IMR-90 (cell line): ENCODE measurements at regions not wholly inside any gene's neighbourhood (a gene's known extent, or its start where the extent isn't known, plus 50 kb on each side); places are given as distances from the start of the nearest gene placed in this dataset.

Source experiments
- ATAC-seq: fragments of 200-7000 bp; cut with Tn5 transposase; 2 replicates; pipeline ENCODE4 v1.9.1; 2020; ENCODE audit warnings: low read depth, mild to moderate bottlenecking, moderate library complexity
- BruUV-seq: library from RNA; stranded (reverse); fragments of 400-500 nt; replicated peaks from 2 replicates; lab custom pipeline; 2021; lab: Mats Ljungman, UMichigan
- CTCF ChIA-PET: fragments of 300-600 bp; formaldehyde crosslinking; extraction: SDS; loops from one replicate; lab custom pipeline; 2021; ENCODE audit warnings: antibody characterized with exemption; lab: Yijun Ruan, JAX
- POLR2A ChIA-PET: fragments of 300-600 bp; sonication (Branson Sonifier 250); formaldehyde crosslinking; loops from one replicate; lab custom pipeline; 2022; ENCODE audit warnings: antibody characterized with exemption; ENCODE audit not compliant: unreplicated experiment; lab: Charles Lee
- DNase-seq: peaks from one replicate; pipeline ENCODE4 v3.0.0; 2013
- H2AFZ ChIP-seq: replicated peaks from 2 replicates; pipeline ENCODE3; 2013; ENCODE audit warnings: low read length, mild to moderate bottlenecking; ENCODE audit not compliant: poor library complexity
- H2AK5ac ChIP-seq: 2 replicates; pipeline ENCODE4 v1.6.1; 2013; ENCODE audit warnings: low read depth, low read length, inconsistent platforms
- H2AK9ac ChIP-seq: replicated peaks from 2 replicates; pipeline ENCODE3; 2013; ENCODE audit warnings: mild to moderate bottlenecking, low read depth, low read length, moderate library complexity; ENCODE audit not compliant: poor library complexity
- H2BK120ac ChIP-seq: 2 replicates; pipeline ENCODE4 v1.6.1; 2013; ENCODE audit warnings: low read depth, low read length, inconsistent platforms
- H2BK15ac ChIP-seq: 3 replicates; pipeline ENCODE4 v1.6.1; 2013; ENCODE audit warnings: low read depth, low read length, inconsistent platforms
- H2BK20ac ChIP-seq: 2 replicates; pipeline ENCODE4 v1.6.1; 2013; ENCODE audit warnings: low read depth, mild to moderate bottlenecking, inconsistent platforms, low read length, moderate library complexity
- H2BK5ac ChIP-seq: 2 replicates; pipeline ENCODE4 v1.6.1; 2013; ENCODE audit warnings: mild to moderate bottlenecking, low read depth, low read length, inconsistent platforms; ENCODE audit not compliant: poor library complexity, severe bottlenecking
- H3K14ac ChIP-seq: replicated peaks from 2 replicates; pipeline ENCODE4 v1.6.1; 2013; ENCODE audit warnings: low read depth, low read length, inconsistent platforms
- H3K18ac ChIP-seq: 2 replicates; pipeline ENCODE4 v1.6.1; 2013; ENCODE audit warnings: low read depth, low read length, control low read depth
- H3K23ac ChIP-seq: 2 replicates; pipeline ENCODE4 v1.6.1; 2013; ENCODE audit warnings: low read depth, low read length, inconsistent platforms
- H3K27ac ChIP-seq: 2 replicates; pipeline ENCODE4 v1.5.1; 2013; ENCODE audit warnings: mild to moderate bottlenecking, control low read depth, low read length; ENCODE audit not compliant: insufficient read depth
- H3K27me3 ChIP-seq: 2 replicates; pipeline ENCODE4 v1.6.1; 2013; ENCODE audit warnings: low read length; ENCODE audit not compliant: control insufficient read depth, insufficient read depth
- H3K36me3 ChIP-seq: 2 replicates; pipeline ENCODE4 v1.6.1; 2013; ENCODE audit warnings: low read length, mixed read lengths; ENCODE audit not compliant: control insufficient read depth, insufficient read depth
- H3K4ac ChIP-seq: 2 replicates; pipeline ENCODE4 v1.6.1; 2013; ENCODE audit warnings: low read depth, low read length, inconsistent platforms
- H3K4me1 ChIP-seq: 2 replicates; pipeline ENCODE4 v1.6.1; 2013; ENCODE audit warnings: low read length, mixed read lengths; ENCODE audit not compliant: control insufficient read depth, insufficient read depth
- H3K4me2 ChIP-seq: 2 replicates; pipeline ENCODE4 v1.6.1; 2013; ENCODE audit warnings: low read depth, mild to moderate bottlenecking, control low read depth, low read length, moderate library complexity
- H3K4me3 ChIP-seq: 2 replicates; pipeline ENCODE4 v1.5.1; 2013; ENCODE audit warnings: low read depth, mild to moderate bottlenecking, control low read depth, low read length, moderate library complexity; ENCODE audit not compliant: insufficient read depth
- H3K56ac ChIP-seq: 2 replicates; pipeline ENCODE4 v1.6.1; 2013; ENCODE audit warnings: low read length, inconsistent platforms; ENCODE audit not compliant: insufficient read depth; ENCODE audit errors: extremely low read depth
- H3K79me1 ChIP-seq, 2 experiments: 2 replicates each; pipeline ENCODE4 v1.6.1; 2013; ENCODE audit warnings: low read length in 2 of 2, inconsistent platforms in 1 of 2, low read depth in 1 of 2
- H3K9ac ChIP-seq: 2 replicates; pipeline ENCODE4 v1.6.1; 2013; ENCODE audit warnings: low read depth, low read length, control low read depth
- H3K9me1 ChIP-seq: 2 replicates; pipeline ENCODE4 v1.6.1; 2013; ENCODE audit warnings: low read length, inconsistent platforms; ENCODE audit not compliant: insufficient read depth
- H3K9me3 ChIP-seq: 2 replicates; pipeline ENCODE4 v1.6.1; 2013; ENCODE audit warnings: low read length; ENCODE audit not compliant: control insufficient read depth, insufficient read depth
- H4K20me1 ChIP-seq: 2 replicates; pipeline ENCODE4 v1.6.1; 2013; ENCODE audit warnings: low read length, inconsistent platforms; ENCODE audit not compliant: insufficient read depth
- H4K5ac ChIP-seq: 2 replicates; pipeline ENCODE4 v1.6.1; 2013; ENCODE audit warnings: mild to moderate bottlenecking, low read depth, low read length, control low read depth
- H4K8ac ChIP-seq, 2 experiments: 2 replicates each; pipeline ENCODE4 v1.6.1; 2013; ENCODE audit warnings: low read depth in 2 of 2, low read length in 2 of 2, control low read depth in 1 of 2, inconsistent platforms in 1 of 2
- H4K91ac ChIP-seq: 2 replicates; pipeline ENCODE4 v1.6.1; 2013; ENCODE audit warnings: low read depth, low read length, inconsistent platforms; ENCODE audit not compliant: insufficient read depth
- BHLHE40 ChIP-seq: fragments of 150-350 bp; IDR thresholded peaks from 2 replicates; pipeline ENCODE4 v1.6.1; 2016; ENCODE audit warnings: mild to moderate bottlenecking, low read depth, low read length
- CEBPB ChIP-seq: IDR thresholded peaks from 2 replicates; pipeline ENCODE4 v1.6.1; 2012; ENCODE audit warnings: low read depth, low read length, improper control_type of control experiment
- CHD1 ChIP-seq: IDR thresholded peaks from 2 replicates; pipeline ENCODE4 v1.6.1; 2012; ENCODE audit warnings: low read depth, low read length, improper control_type of control experiment
- CTCF ChIP-seq: conservative IDR thresholded peaks from 2 replicates; pipeline ENCODE4 v1.5.1; 2012; ENCODE audit warnings: mild to moderate bottlenecking, low read depth, low read length, improper control_type of control experiment
- ELK1 ChIP-seq: fragments of 150-350 bp; IDR thresholded peaks from 2 replicates; pipeline ENCODE4 v1.6.1; 2016; ENCODE audit warnings: low read depth, mild to moderate bottlenecking, low read length, moderate library complexity, borderline replicate concordance
- FOS ChIP-seq: fragments of 150-350 bp; IDR thresholded peaks from 2 replicates; pipeline ENCODE4 v1.6.1; 2016; ENCODE audit warnings: low read depth, low read length
- MAFK ChIP-seq: IDR thresholded peaks from 2 replicates; pipeline ENCODE4 v1.6.1; 2012; ENCODE audit warnings: low read depth, low read length, improper control_type of control experiment
- MAZ ChIP-seq: IDR thresholded peaks from 2 replicates; pipeline ENCODE4 v1.6.1; 2012; ENCODE audit warnings: low read depth, mild to moderate bottlenecking, low read length, improper control_type of control experiment, moderate library complexity, borderline replicate concordance
- MXI1 ChIP-seq: IDR thresholded peaks from 2 replicates; pipeline ENCODE4 v1.6.1; 2012; ENCODE audit warnings: low read depth, mild to moderate bottlenecking, low read length, moderate library complexity, borderline replicate concordance
- NFE2L2 ChIP-seq: fragments of 150-350 bp; IDR thresholded peaks from 2 replicates; pipeline ENCODE4 v1.6.1; 2016; ENCODE audit warnings: low read depth, mild to moderate bottlenecking, low read length
- POLR2A ChIP-seq: IDR thresholded peaks from 2 replicates; pipeline ENCODE4 v1.6.1; 2012; ENCODE audit warnings: mild to moderate bottlenecking, low read depth, low read length
- RAD21 ChIP-seq: IDR thresholded peaks from 2 replicates; pipeline ENCODE4 v1.6.1; 2012; ENCODE audit warnings: low read length, improper control_type of control experiment
- RCOR1 ChIP-seq: IDR thresholded peaks from 2 replicates; pipeline ENCODE4 v1.6.1; 2012; ENCODE audit warnings: mild to moderate bottlenecking, low read length, improper control_type of control experiment; ENCODE audit not compliant: insufficient replicate concordance
- RFX5 ChIP-seq: IDR thresholded peaks from 2 replicates; pipeline ENCODE4 v1.8.0; 2012; ENCODE audit warnings: low read depth, mild to moderate bottlenecking, low read length, moderate library complexity
- SMC3 ChIP-seq: fragments of 150-350 bp; IDR thresholded peaks from 2 replicates; pipeline ENCODE4 v1.6.1; 2016; ENCODE audit warnings: low read depth, mild to moderate bottlenecking, antibody characterized with exemption, low read length, moderate library complexity
- USF2 ChIP-seq: fragments of 150-350 bp; IDR thresholded peaks from 2 replicates; pipeline ENCODE4 v1.6.1; 2017; ENCODE audit warnings: mild to moderate bottlenecking, antibody characterized with exemption, low read length, low read depth
- WGBS, 2 experiments: methylation state at CpG; one replicate each; pipeline versions ENCODE4 v1.1.5 to v1.1.7; 2013; ENCODE audit warnings: missing lambda C conversion rate in 2 of 2; ENCODE audit not compliant: insufficient read length in 1 of 2; ENCODE audit errors: extremely low coverage in 2 of 2; 5-methylcytosine and 5-hydroxymethylcytosine counted together
- dilution Hi-C: fragments of 300-500 bp; cut with HindIII; formaldehyde crosslinking; loops from one replicate; pipeline ENCODE4 v1.14.3; 2018; ENCODE audit warnings: low sequenced_read_pairs; ENCODE audit not compliant: unreplicated experiment
- in situ Hi-C: fragments of 300-500 bp; cut with MboI; formaldehyde crosslinking; loops from 3 replicates; pipeline ENCODE4 v1.14.3; 2019; ENCODE audit warnings: low sequenced_read_pairs, inconsistent platforms, mixed read lengths
- intact Hi-C: fragments of 100-400 bp; cut with micrococcal nuclease; formaldehyde crosslinking; loops from 2 replicates; pipeline ENCODE4 v1.10.0; 2022

DNA sequence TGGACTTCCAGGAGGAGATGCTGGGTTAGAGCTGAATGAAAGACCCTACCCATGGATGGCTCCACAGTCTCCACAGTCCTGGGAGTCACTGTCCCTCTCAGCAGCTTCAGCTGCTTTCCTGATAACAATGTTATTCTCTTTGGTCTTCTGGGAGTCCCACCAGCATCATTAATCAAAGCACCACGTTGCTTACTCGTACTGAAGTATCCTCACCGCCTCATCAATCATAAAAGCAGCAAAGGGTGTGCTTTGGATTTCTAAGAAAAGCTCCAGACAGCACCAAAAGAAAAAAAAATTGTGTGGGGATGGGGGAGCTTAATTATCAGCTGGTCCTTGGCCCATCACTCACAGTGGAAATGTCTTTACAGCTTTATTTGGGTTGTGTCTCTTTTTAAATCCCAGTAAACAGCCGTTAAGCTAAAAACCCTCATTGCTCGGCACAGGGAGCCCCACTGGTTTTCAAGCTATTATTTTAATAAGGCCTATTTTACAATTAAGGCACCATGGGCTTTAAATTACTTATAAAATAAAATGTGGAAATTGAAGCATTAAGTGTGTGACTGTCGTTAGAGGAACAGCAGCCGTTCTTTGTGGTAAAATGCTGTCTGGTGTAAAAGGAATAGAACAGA lies 538.0 kb downstream of the EBF1 start:
- no peaks in the 10 kb centered on the region for H3K4me1 ChIP-seq

More for the DNA sequence above, 538.0 kb downstream of the EBF1 start:
- Histone ChIP-seq H3K27ac (no peak overlapping the region), H3K23ac (no peak overlapping the region), H2AK5ac (no peak overlapping the region), H3K79me1 (no peaks in the 10 kb centered on the region), H2BK15ac (no peak overlapping the region), H4K91ac (no peak overlapping the region), H3K9me3 (0 out of 2 replicates have a peak, but pooled peaks cover 2% of the 10 kb centered on the region), H3K18ac (no peak overlapping the region), H4K20me1 (no peaks in the 10 kb centered on the region), H2AFZ (no peak overlapping the region), H3K4me3 (no peak overlapping the region), H3K4ac (no peak overlapping the region), H3K27me3 (no peaks in the 10 kb centered on the region), H2BK5ac (no peak overlapping the region), H4K8ac (no peak overlapping the region), H3K9me1 (no peaks in the 10 kb centered on the region), H2BK120ac (no peak overlapping the region), H3K36me3 (no peaks in the 10 kb centered on the region), H3K9ac (no peak overlapping the region), H3K14ac (no peak overlapping the region), H4K5ac (no peak overlapping the region), H2AK9ac (no peak overlapping the region), H3K4me2 (no peak overlapping the region), H3K56ac (no peak overlapping the region), H2BK20ac (no peak overlapping the region)
- WGBS, 2 experiments: no CpG with 5 or more reads among the region's 7 CpGs
- dilution Hi-C loops (no loop called here), intact Hi-C loops (no loop called here), in situ Hi-C loops (no loop called here)
- CTCF ChIA-PET: interaction anchor here (0.6 kb wide), 1 partner anchor 1812 kb away, joined by 3 read pairs; no protein-coding TSS in a partner anchor
- POLR2A ChIA-PET: no interaction called here
- BruUV-seq: no TSS peak
- DNase-seq: no peak
- no peak for ATAC-seq
- no peak for TF ChIP-seq CTCF
- no peak for TF ChIP-seq CHD1
- no peak for TF ChIP-seq MXI1
- no peak for TF ChIP-seq USF2
- TF ChIP-seq RFX5: no peak
- TF ChIP-seq RCOR1: no peak
- no peak for TF ChIP-seq BHLHE40
- no peak for TF ChIP-seq CEBPB
- no peak for TF ChIP-seq ELK1
- no peak for TF ChIP-seq SMC3
- no peak for TF ChIP-seq MAFK
- no peak for TF ChIP-seq FOS
- TF ChIP-seq POLR2A: no peak
- TF ChIP-seq MAZ: no peak
- no peak for TF ChIP-seq NFE2L2
- TF ChIP-seq RAD21: no peak
